Breast epithelium (tissue), 4 donors: ENCODE measurements at regions not wholly inside any gene's neighbourhood (a gene's known extent, or its start where the extent isn't known, plus 50 kb on each side); places are given as distances from the start of the nearest gene placed in this dataset.

Experiments
- DNase-seq, 2 donors: peaks; one replicate each; pipeline ENCODE4 v3.0.0-alpha.2; 2019; ENCODE audit warnings: low spot score in 2 of 2
- H3K27ac ChIP-seq, 2 donors: fragments of 200-600 bp; sonication (generic) in 1 of 2; one replicate each; pipeline ENCODE4 v1.5.1; 2016 to 2019; ENCODE audit warnings: mild to moderate bottlenecking in 1 of 2
- H3K27me3 ChIP-seq, 2 donors: fragments of 200-600 bp; sonication (generic) in 1 of 2; one replicate each; pipeline versions ENCODE4 v1.5.1 to v1.6.0; 2017 to 2019; ENCODE audit warnings: control low read depth in 1 of 2, mild to moderate bottlenecking in 1 of 2
- H3K36me3 ChIP-seq: fragments of 200-600 bp; one replicate; pipeline ENCODE4 v1.5.1; 2019
- H3K4me1 ChIP-seq, 2 donors: fragments of 200-600 bp; sonication (generic); one replicate each; pipeline ENCODE4 v1.5.1; 2016 to 2019; ENCODE audit warnings: control low read depth in 1 of 2
- H3K4me3 ChIP-seq, 3 donors: fragments of 200-600 bp; sonication (generic); 1 replicate in 2 of 3; 2 replicates in 1 of 3; pipeline ENCODE4 v1.5.1; 2016 to 2019; ENCODE audit warnings: mild to moderate bottlenecking in 3 of 3, moderate library complexity in 2 of 3
- H3K9me3 ChIP-seq, 2 donors: fragments of 200-600 bp; sonication (generic) in 1 of 2; one replicate each; pipeline ENCODE4 v1.5.1; 2016 to 2019; ENCODE audit warnings: control low read depth in 1 of 2
- CTCF ChIP-seq, 3 donors: fragments of 450-650 bp; IDR thresholded peaks; one replicate each; pipeline ENCODE4 v1.5.1; 2016 to 2017; ENCODE audit warnings: antibody characterized with exemption in 3 of 3, mild to moderate bottlenecking in 3 of 3, moderate library complexity in 3 of 3
- POLR2A ChIP-seq: fragments of 450-650 bp; IDR thresholded peaks from one replicate; pipeline ENCODE4 v1.6.1; 2016; ENCODE audit warnings: antibody characterized with exemption, mild to moderate bottlenecking, moderate library complexity
- POLR2AphosphoS5 ChIP-seq, 3 donors: sonication (generic); formaldehyde crosslinking; IDR thresholded peaks; one replicate each; pipeline ENCODE4 v1.6.1; 2017; ENCODE audit warnings: antibody characterized with exemption in 3 of 3
- intact Hi-C: fragments of 100-400 bp; cut with DNase I; formaldehyde crosslinking; loops from one replicate; pipeline ENCODE4 v1.15.1; 2023; ENCODE audit warnings: low total_unique reads

- Histone ChIP-seq H3K36me3 (no peaks in the 10 kb centered on the region), H3K27ac (no peak overlapping the region), H3K4me3 (no peak overlapping the region), H3K9me3 (no peaks in the 10 kb centered on the region), H3K27me3 (no peaks in the 10 kb centered on the region), H3K4me1 (no peaks in the 10 kb centered on the region)
- TF ChIP-seq POLR2AphosphoS5 (IDR thresholded peaks at IDR 0.05) = no peak
- TF ChIP-seq POLR2A = no peak
- TF ChIP-seq CTCF (IDR thresholded peaks at IDR 0.05) = no peak
- intact Hi-C loops = no loop called here
- DNase-seq = no peak
Measured at GRCh38 chr10:9229702-9230244, 1175.3 kb downstream of the GATA3 start.

GRCh38 chr10:9230625-9231024, 1176.1 kb downstream of the GATA3 start:
- H3K4me1 ChIP-seq = no peaks in the 10 kb centered on the region
- peaks cover 0 to 3% of the 10 kb centered on the region in 2 donors for H3K27me3 ChIP-seq
- H3K36me3 ChIP-seq = no peaks in the 10 kb centered on the region
- TF ChIP-seq POLR2AphosphoS5 (IDR thresholded peaks at IDR 0.05) (no peak), POLR2A (no peak), CTCF (IDR thresholded peaks at IDR 0.05) (no peak)
- H3K9me3 ChIP-seq = no peaks in the 10 kb centered on the region
- no peak overlapping the region for H3K27ac ChIP-seq
- intact Hi-C loops = no loop called here
- no peak overlapping the region for H3K4me3 ChIP-seq
- no peak for DNase-seq

- Histone ChIP-seq H3K4me1 (no peaks in the 10 kb centered on the region), H3K36me3 (no peaks in the 10 kb centered on the region), H3K4me3 (no peak overlapping the region), H3K27ac (no peak overlapping the region), H3K9me3 (no peaks in the 10 kb centered on the region), H3K27me3 (peaks cover 0 to 10% of the 10 kb centered on the region in 2 donors)
- no peak for DNase-seq
- TF ChIP-seq POLR2A = no peak
- TF ChIP-seq CTCF (IDR thresholded peaks at IDR 0.05) = no peak
- intact Hi-C loops = no loop called here
Measured at GRCh38 chr10:9234191-9234590, 1179.7 kb downstream of the GATA3 start.

GRCh38 chr10:9238041-9238440, 1183.6 kb downstream of the GATA3 start:
- no peaks in the 10 kb centered on the region for H3K36me3 ChIP-seq
- no peak for DNase-seq
- H3K9me3 ChIP-seq = no peaks in the 10 kb centered on the region
- TF ChIP-seq CTCF (IDR thresholded peaks at IDR 0.05) = no peak
- TF ChIP-seq POLR2A = no peak
- TF ChIP-seq POLR2AphosphoS5 (IDR thresholded peaks at IDR 0.05) = no peak
- H3K4me1 ChIP-seq = no peaks in the 10 kb centered on the region
- no peak overlapping the region for H3K27ac ChIP-seq
- H3K27me3 ChIP-seq = peaks cover 0 to 10% of the 10 kb centered on the region in 2 donors
- intact Hi-C loops = no loop called here
- H3K4me3 ChIP-seq = no peak overlapping the region

GRCh38 chr10:9239298-9239697, 1184.8 kb downstream of the GATA3 start:
- Histone ChIP-seq H3K36me3 (no peaks in the 10 kb centered on the region), H3K27ac (no peak overlapping the region), H3K4me3 (no peak overlapping the region), H3K9me3 (no peaks in the 10 kb centered on the region), H3K27me3 (peaks cover 0 to 10% of the 10 kb centered on the region in 2 donors), H3K4me1 (no peaks in the 10 kb centered on the region)
- DNase-seq = no peak
- intact Hi-C loops = no loop called here
- TF ChIP-seq POLR2AphosphoS5 (IDR thresholded peaks at IDR 0.05) = no peak
- no peak for TF ChIP-seq POLR2A
- TF ChIP-seq CTCF (IDR thresholded peaks at IDR 0.05) = no peak
